ENCODE measurements at regions not wholly inside any gene's neighbourhood (a gene's known extent, or its start where the extent isn't known, plus 50 kb on each side); places are given as distances from the start of the nearest gene placed in this dataset.

DNA sequence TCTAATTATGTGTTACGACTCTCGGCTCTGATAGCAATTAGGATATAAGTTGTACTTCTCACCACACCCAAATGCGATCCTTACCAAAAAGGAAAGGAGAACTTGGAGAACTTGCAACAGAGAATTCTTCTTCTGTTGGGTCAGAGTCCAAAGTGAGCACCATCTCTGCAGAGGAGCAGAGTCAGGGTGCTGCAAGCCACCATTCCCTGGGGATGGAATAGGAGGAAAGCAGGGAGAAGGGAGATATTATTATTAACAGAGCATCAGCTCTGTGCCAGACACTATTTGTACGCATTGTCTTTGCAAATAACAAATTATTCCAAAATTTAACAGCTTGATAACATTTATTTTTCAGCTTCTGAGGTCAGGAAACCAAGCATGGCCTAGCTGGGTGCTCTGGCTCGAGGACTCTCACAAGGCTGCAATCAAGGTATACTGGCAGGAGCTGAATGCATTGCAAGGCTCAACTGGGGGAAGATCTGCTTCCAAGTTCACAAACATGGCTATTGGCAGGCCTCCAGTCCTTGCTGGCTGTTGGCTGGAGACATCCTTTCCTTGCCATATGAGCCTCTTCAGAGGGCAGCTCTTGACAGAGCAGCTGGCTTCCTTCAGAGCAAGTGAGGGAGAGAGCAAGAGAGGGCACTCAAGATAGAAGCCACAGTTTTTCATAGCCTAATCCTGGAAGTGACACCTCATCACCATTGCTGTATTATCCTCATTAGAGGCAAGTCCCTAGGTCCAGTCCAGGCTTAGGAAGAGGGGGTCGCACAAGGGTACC, 296.2 kb upstream of the CDH5 start:
- no peak overlapping the region for H3K4me3 ChIP-seq (ENCODE audit: low read depth, low read length)

DNA sequence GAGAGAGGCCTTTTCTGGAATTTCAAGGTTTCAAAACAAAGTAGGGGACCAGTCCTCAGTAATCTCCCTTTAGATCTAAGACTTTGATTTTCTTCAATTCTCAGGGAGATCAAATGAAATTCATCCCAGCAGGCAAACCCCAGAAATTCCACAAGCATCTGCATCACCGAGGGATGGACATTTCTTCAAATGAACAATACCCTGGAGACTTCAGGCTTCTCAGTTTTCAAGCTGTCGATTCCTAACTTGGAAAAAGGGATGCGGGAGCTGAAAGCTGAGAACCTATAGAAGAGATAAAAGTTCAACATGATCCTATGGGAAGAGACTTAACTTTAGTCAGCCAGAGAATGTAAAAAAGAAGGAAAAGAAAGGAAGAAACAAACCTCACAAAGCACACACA, 296.9 kb upstream of the CDH5 start:
- H3K4me3 ChIP-seq (ENCODE audit: low read depth, low read length), result no peak overlapping the region

DNA sequence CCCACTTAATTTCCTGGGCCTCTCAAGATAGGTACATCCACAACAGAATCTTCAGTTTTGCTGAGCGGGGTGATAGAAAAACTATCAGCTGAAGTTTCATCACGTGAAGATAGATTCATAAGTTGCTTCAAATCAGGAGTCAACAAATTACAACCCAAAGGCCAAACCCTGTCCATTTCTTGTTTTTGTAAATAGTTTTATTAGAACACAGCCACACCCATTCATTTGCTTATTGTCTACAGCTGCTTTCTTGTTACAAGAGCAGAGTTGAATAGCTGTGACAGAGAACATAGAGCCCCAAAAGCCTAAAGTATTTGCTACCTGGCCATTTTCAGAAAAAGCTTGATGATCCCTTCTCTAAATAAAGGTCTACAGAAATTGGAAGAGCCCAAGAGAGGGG, 300.1 kb upstream of the CDH5 start:
- no peak overlapping the region for H3K4me3 ChIP-seq (ENCODE audit: low read depth, low read length)

DNA sequence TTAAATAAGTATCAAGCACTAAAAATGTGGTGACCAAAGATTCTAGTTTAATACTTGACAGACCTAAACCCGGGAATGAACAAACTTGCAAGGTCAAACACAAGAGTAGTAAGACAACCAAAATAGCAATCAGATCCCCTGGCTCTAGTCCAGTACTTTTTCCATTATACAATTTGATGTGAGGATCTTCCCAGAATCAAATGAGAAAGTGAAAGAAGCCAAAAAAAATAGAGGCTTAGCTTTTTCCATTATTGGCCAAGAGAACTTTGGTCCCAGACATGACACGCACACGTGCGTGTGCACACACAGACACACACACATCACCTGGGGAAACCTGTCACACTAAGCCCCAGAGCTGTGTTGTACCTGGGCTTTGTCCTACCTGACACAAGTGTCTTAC, 300.6 kb upstream of the CDH5 start:
- H3K4me3 ChIP-seq (ENCODE audit: low read depth, low read length), result no peak overlapping the region

DNA sequence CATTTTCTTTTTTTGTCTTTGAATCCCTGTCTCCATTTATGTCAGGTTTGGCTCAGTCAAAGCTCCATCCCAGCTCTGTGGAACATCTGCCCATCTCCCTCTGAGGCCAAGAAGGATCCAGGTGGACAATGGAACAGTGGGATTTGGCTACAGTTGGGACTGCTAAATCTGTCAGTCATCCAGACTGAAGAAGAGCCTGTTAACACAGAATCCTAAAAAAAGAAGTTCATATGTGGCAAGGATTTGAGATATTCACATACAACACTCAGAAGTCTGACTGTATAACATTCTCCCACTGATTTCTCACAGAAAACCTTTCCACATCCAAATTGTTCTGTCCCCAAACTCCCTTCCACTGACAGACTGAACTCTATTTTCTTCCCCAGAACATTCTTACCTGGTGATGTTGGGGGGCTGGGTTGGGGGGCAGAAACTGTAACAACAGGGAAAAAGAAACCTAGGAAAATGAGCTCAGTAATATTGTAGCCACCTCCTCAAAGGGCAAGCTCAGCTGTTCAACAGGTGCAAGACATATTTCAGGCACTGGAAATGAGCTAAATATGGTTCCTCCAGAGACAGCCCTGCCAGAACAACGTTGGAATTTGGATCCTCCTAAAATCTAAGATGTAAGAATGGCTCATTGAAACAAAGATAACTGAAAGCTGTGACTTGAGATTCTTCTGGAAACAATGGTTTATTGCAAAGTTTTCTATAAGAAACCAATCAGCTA, 301.5 kb upstream of the CDH5 start:
- H3K4me3 ChIP-seq (ENCODE audit: low read depth, low read length), result no peak overlapping the region

DNA sequence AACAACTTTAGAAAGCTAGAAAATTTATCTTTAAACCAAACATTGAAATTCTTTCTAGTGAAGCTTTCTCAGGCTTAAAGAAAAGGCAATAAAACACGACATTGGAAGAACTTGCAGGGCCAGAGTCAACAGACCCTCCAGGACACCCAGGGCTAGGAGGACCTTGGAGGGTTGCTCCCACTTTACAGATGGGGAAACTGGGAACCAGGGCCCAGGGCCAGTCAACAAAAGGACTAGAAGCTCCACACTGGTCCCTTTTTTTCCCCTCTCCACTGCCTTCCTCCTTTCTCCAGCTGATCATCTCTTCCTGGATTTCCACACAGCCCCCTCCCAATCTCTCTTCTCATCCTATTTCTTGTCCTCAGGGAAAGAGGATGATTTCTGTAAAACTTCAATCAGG, 307.7 kb upstream of the CDH5 start:
- H3K4me3 ChIP-seq (ENCODE audit: low read depth, low read length), result no peak overlapping the region

DNA sequence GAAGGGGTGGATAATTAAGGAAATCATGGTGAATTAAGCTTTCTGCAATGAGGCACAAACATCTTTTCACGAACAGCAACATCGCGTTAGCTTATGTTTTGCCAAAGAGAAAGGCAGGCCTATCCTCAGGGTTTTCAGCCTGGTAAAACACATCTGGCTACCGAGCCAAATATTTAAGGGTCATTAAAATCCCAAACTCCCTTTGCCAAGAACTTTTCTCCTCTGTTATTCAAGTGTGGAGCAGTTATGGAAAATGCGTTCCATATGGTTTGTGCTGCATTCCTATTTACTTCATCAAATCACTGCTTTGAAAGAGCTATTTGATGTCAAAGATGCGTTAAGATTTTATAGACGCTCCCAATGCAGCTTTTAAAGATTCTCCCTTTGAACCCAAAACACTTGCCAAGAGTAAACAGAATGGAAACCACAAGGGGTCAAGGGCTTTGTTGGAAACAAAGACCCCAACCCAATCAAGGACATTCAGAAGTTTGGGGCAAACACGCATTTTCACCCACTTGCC, 308.3 kb upstream of the CDH5 start:
- no peak overlapping the region for H3K4me3 ChIP-seq (ENCODE audit: low read depth, low read length)

DNA sequence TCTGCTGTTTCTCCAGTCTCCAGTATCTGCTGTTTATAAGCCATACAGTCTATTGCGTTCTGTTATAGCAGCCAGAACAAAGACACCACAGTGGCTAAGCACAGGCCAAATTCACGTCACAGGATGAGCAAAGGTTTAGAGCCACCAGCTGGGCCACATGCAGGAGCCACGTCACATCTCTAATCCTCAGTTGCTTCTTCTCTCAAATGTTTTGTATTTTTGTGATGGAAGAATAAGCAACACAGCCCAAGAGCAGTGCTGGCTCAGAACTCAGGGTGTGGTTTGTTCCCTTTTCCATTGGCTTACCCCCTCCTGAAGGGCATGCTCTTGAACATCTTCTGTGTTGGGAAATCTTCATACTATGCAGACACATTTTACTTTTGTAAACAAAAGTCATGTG, 309.4 kb upstream of the CDH5 start:
- H3K4me3 ChIP-seq (ENCODE audit: low read depth, low read length), result no peak overlapping the region

DNA sequence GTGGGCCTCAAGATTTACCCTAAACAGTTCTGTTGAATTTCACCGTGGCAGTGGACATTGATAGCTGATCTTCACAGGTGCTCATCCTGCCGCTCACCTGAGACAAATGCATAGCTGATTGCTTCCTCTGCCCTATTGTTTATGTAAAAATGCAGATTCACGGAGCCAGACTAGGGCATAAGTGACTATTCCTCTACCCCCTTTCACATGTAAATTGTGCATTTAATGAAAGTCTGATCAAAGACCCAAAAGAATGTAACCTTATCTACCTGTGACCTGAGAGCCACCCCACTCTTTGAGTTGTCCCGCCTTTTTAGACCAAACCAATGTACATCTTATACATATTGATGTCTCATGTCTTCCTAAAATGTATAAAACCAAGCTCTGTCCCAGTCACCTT, 312.4 kb upstream of the CDH5 start:
- no peak overlapping the region for H3K4me3 ChIP-seq (ENCODE audit: low read depth, low read length)

DNA sequence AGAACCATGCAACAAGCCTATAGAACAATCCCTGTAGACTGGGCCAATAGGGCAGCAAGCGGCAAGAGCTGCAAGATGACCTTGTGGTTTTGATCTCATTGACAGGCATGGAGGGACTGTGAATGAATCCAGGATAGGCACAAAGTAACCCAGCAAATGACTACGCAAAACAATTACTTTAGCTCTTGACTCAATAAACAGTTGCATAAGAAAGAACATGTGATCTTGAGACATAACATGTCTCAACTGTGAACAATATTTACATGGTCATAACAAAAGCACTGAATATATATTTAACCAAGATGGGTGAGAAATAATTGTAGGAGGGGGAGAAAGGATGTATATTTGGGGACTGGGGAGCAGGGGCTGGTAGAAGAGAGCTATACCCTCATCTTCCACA, 313.7 kb upstream of the CDH5 start:
- no peak overlapping the region for H3K4me3 ChIP-seq (ENCODE audit: low read depth, low read length)

DNA sequence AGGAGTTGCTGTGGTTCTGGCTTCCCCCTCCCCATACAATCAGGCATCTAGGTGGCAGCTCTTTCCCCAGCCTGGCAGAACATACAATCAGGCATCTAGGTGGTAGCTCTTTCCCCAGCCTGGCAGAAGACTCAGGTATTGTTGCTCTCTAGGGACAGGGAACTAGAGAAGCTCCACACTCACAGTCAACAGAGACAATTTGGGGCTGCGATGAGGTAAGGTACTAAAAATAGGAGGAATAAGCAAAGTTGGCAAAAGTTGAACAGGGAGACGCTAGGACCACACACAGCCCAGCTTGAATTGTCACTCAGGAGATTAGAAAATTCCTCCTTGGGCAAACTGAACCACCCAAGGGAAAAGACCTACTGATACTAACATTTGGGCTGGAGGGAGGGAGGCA, 315.5 kb upstream of the CDH5 start:
- H3K4me3 ChIP-seq (ENCODE audit: low read depth, low read length), result no peak overlapping the region

DNA sequence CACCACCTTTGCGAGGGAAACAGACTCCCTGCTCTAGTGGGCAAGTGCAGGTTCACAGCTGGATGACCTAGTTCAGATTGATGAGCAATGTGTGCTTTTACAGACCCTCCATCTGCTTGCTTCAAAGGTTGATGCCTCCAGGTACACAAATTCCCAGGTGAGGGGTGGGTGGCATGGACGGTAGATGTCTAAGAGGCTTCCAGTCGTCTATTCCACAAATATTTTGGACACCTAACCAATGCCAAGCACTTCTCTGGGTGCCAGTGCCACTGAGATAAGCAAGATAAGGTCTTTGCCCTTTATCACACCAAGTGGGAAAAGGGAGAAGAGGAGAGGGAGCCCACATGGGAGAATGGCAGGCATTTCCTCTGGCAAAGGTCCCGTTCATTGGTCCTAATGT, 316.6 kb upstream of the CDH5 start:
- no peak overlapping the region for H3K4me3 ChIP-seq (ENCODE audit: low read depth, low read length)

DNA sequence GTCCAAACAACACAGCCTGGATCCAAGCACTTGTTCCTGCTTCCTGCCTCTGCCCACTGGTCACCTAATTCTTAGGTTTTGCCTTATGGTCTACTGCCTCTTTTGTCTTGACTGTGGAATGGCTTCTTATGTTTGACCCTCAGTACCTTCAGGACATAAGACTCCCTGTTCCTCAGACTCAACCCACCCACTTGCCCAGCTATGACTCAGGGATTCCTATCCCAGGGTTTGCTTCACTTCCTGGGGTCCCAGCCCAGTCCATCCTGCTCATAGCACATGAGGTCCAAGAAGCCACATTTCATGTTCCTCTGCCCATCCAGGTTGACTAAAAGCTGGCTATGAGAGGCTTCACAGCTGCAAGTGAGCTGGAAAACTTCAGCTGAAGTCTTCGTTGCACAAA, 320.9 kb upstream of the CDH5 start:
- no peak overlapping the region for H3K4me3 ChIP-seq (ENCODE audit: low read depth, low read length)

DNA sequence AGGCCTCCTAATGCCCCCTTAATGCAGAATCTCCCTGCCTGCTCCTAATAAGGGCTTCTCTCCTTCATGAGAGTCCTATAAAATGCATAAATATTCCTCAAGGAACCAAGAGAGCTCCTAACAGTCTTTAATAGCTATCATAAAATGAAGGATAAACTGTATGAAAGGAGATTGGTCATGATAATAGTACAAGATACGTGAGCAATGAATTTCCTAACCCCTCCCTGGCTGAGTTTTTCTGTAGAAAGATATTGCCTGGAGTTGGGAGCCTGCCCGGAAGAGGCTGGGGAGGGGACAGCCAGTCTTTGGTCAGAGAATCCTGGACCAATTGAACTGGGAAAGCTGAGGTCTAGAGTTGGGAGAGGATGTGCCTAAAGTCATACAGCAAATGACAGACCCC, 321.9 kb upstream of the CDH5 start:
- H3K4me3 ChIP-seq (ENCODE audit: low read depth, low read length), result no peak overlapping the region

DNA sequence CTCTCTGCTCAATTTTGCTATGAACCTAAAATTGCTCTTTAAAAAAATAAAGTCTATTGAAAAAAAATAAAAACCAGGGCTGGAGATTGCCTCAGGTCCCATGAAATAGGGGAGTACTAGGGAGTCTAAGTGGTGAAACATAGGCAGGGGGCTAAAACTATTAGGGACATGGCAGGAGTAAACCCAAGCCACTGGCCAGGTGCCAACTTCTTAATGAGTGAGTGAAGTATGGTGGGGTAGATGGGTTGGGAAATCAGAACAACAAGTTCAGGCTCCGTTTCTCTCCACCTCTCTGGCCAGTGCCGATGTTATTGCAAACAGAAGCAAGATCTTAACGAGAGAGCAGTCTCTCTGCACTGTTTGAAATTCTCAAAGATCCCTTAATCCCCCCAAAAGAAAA, 322.4 kb upstream of the CDH5 start:
- H3K4me3 ChIP-seq (ENCODE audit: low read depth, low read length), result no peak overlapping the region

DNA sequence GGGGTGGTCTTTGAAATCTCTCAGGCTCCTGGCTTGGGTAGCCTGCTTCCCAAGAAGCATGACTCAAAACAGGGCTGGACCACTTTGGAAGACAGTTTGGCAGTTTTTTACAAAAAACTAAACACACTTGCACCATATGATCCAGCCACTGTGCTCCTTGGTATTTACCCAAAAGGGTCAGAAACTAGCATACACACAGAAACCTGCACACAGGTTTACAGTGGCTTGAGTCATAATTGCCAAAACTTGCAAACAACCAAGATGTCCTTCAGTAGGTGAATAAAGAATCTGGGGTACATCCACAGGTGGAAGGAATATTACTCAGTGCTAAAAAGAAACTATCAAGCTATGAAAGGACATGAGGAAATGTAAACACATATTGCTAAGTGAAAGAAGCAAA, 323.2 kb upstream of the CDH5 start:
- H3K4me3 ChIP-seq (ENCODE audit: low read depth, low read length), result no peak overlapping the region

DNA sequence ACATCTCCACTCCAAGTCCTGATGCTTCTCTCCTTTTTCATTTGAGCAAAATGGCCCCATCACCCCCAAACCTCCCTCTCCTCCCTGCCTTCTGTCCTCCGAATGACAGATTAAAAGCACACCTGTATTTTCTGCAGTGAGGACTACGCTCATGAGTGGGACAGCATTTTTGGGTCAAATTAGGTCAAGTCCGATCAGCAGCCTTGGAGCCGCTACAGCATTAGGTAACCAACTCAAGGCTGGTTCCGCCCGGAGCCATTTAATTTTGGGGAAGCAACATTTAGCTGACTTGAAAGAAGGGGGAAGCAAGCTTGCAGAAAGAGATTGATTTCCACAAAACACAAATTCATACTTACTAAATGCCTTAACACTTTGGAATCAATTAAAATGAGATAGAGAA, 324.1 kb upstream of the CDH5 start:
- H3K4me3 ChIP-seq (ENCODE audit: low read depth, low read length), result no peak overlapping the region

DNA sequence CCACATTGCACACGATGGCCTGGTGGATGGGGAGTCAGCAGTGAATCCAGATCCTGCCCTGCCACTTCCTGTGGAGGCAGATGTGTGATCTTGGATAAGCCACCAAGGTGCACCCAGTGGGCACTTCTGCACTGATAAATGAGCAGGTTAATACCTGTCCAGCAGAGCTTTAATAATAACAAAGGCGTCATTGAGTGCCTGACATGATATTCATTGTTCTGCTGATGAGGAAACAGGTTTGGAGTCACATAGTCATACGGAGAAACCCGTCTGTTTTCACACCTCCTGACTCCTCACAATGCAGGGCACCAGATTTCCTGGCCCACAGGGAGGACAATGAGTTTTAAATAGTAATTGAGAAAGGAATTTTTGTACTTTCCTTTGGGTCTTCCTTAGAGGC, 324.6 kb upstream of the CDH5 start:
- H3K4me3 ChIP-seq (ENCODE audit: low read depth, low read length), result no peak overlapping the region

DNA sequence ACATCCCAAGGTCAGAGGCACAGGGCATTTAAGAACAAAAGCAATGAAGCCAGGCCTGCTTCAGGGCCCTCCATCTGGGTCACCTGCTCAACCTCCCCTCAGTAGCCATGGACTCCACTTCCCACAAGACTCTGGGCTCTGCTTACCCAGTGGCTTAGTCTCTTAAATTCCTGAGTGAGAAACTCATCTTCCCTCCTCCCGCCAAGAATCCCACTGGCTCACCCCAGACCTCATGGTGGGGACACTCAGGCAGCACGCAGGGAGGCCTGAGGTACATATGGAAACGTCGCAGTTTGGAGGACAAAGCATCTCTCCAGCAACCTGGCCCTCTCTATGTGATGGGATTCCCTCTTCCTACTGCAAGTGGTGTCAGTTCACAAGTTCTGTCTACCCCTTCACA, 326.7 kb upstream of the CDH5 start:
- H3K4me3 ChIP-seq (ENCODE audit: low read depth, low read length), result no peak overlapping the region

DNA sequence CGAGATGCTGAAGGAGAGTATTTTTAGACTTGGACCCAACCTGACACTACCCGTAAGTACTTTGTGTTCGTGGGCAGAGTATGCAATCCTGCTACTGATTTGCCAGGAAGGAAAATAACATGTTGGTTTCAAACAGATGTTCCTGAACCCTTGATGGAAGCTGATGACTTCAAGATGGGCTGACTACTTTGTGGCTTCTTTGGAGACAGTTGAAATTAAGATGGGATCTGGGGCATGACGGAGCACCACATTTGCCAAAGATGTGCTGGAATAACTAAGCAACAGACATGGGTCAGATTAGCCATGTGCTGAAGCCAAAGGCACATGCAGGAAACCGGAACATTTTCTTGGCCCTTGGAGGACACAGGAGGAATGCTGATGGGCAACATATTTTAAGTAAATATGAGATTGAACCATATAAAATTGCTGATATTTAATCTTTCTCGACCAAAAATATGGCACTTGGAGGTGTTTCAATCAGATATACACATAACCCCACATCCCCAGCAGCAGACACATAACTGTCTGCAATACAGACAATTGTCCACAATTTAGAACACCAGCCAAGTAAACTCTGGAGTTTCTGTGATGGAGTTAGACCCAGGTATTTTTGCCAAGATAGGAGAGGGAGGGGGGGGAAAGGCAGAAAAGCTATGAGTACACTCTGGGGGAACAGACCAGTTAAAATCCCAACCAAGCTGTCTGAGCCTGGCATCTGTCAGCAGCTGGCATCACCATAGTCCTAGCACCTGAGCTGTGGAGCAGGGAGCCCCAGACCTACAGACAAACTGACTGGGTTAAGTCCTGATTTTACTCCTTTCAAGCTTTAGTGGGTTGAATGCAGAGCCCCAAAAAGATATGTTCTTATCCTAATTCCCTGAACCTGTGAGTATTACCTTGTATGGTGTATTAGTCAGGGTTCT, 329.4 kb upstream of the CDH5 start:
- no peak overlapping the region for H3K4me3 ChIP-seq (ENCODE audit: low read depth, low read length)

DNA sequence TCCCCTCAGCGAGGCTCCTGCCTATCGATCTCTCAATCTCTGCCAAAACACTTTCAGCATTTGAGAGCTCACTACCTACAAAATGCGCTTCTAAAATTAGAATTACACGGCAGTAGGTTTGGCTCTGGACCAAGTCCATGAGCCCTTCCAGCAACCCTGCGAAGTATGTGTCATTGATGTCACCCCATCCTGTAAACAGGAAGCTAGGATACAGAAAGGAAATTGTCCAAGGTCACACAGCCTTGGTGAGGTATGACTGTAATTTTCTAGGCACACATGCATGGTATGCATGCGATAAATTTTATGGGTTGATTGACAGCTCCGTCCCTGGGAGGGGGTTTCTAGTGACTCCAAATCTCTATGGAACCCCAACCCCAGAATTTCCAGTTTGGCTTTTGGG, 330.3 kb upstream of the CDH5 start:
- H3K4me3 ChIP-seq (ENCODE audit: low read depth, low read length), result no peak overlapping the region
